ENCODE measurements at regions not wholly inside any gene's neighbourhood (a gene's known extent, or its start where the extent isn't known, plus 50 kb on each side); places are given as distances from the start of the nearest gene placed in this dataset.

GRCh38 chr5:124040799-124041198 lies 528.8 kb downstream of the CSNK1G3 start:
- peaks cover 10% of the 10 kb centered on the region for H3K4me1 Mint-ChIP-seq
- Histone ChIP-seq H3K79me2 (ENCODE audit: control insufficient read depth, insufficient read depth, low read length) (no peaks in the 10 kb centered on the region), H3K4me3 (ENCODE audit: control extremely low read depth in 1 of 5, extremely low read depth in 1 of 5, insufficient read depth in 1 of 5, low read depth in 2 of 5, low read length in 4 of 5) (no peak overlapping the region), H4K20me1 (ENCODE audit: control insufficient read depth, insufficient read depth, low read length, poor library complexity, severe bottlenecking) (no peaks in the 10 kb centered on the region), H3K4me1 (ENCODE audit: control insufficient read depth in 2 of 2, insufficient read depth in 2 of 2, low read length in 2 of 2) (peaks cover 0 to 7% of the 10 kb centered on the region in 2 donors), H3K27ac (ENCODE audit: low read length in 2 of 2) (no peak overlapping the region), H3K9ac (ENCODE audit: low read length) (no peak overlapping the region), H3K36me3 (replicated peaks in 1 of 2; ENCODE audit: control extremely low read depth in 1 of 2, control insufficient read depth in 1 of 2, extremely low read depth in 1 of 2, insufficient read depth in 2 of 2, low read length in 1 of 2) (no peaks in the 10 kb centered on the region), H3K27me3 (replicated peaks in 1 of 4; ENCODE audit: control extremely low read depth in 1 of 4, control insufficient read depth in 3 of 4, insufficient read depth in 4 of 4, low read length in 3 of 4) (no peaks in the 10 kb centered on the region), H2AFZ (ENCODE audit: insufficient read depth, low read depth, low read length, poor library complexity, severe bottlenecking) (no peak overlapping the region), H3K9me3 (ENCODE audit: control extremely low read depth in 1 of 3, control insufficient read depth in 2 of 3, insufficient read depth in 1 of 3, low read length in 2 of 3) (peaks cover 1 to 18% (median 11%) of the 10 kb centered on the region in 3 donors), H3K4me2 (replicated peaks; ENCODE audit: low read depth, low read length, poor library complexity, severe bottlenecking) (no peak overlapping the region)
- H3K9me3 Mint-ChIP-seq (ENCODE audit: insufficient read depth), result peaks cover 8% of the 10 kb centered on the region
- no peak for TF ChIP-seq CTCF (IDR thresholded peaks at IDR 0.05)
- no peak for TF ChIP-seq EZH2 (IDR thresholded peaks at IDR 0.05; ENCODE audit: borderline replicate concordance, insufficient read depth, low read depth, low read length, poor library complexity, severe bottlenecking)
- H3K27ac Mint-ChIP-seq, result no peak overlapping the region
- ATAC-seq (ENCODE audit: low read depth), result no peak
- H3K27me3 Mint-ChIP-seq, result no peaks in the 10 kb centered on the region
- intact Hi-C loops (cut with micrococcal nuclease), result no loop called here
- WGBS (ENCODE audit: insufficient coverage), result no CpG with 5 or more reads among the region's 3 CpGs
- H3K4me3 Mint-ChIP-seq, result no peak overlapping the region
- no peak for DNase-seq
- ChIA-PET CTCF (interaction anchor here (0.6 kb wide), 1 partner anchor 17 kb away, joined by 3 read pairs; no protein-coding TSS in a partner anchor), POLR2A (no interaction called here)

- H2AFZ ChIP-seq (ENCODE audit: insufficient read depth, low read depth, low read length, poor library complexity, severe bottlenecking), result no peak overlapping the region
- H3K9ac ChIP-seq (ENCODE audit: low read length), result no peak overlapping the region
- ChIA-PET POLR2A (no interaction called here), CTCF (no interaction called here)
- no peak overlapping the region for H3K27ac ChIP-seq (ENCODE audit: low read length in 2 of 2)
- H3K36me3 ChIP-seq (replicated peaks in 1 of 2; ENCODE audit: control extremely low read depth in 1 of 2, control insufficient read depth in 1 of 2, extremely low read depth in 1 of 2, insufficient read depth in 2 of 2, low read length in 1 of 2), result no peaks in the 10 kb centered on the region
- H3K4me3 ChIP-seq (ENCODE audit: control extremely low read depth in 1 of 5, extremely low read depth in 1 of 5, insufficient read depth in 1 of 5, low read depth in 2 of 5, low read length in 4 of 5), result no peak overlapping the region
- peaks cover 7 to 18% of the 10 kb centered on the region in 2 donors for H3K4me1 ChIP-seq (ENCODE audit: control insufficient read depth in 2 of 2, insufficient read depth in 2 of 2, low read length in 2 of 2)
- Mint-ChIP-seq H3K9me3 (ENCODE audit: insufficient read depth) (peaks cover 8% of the 10 kb centered on the region), H3K27ac (no peak overlapping the region), H3K4me1 (peaks cover 21% of the 10 kb centered on the region), H3K27me3 (no peaks in the 10 kb centered on the region), H3K4me3 (no peak overlapping the region)
- no peak for TF ChIP-seq CTCF (IDR thresholded peaks at IDR 0.05)
- TF ChIP-seq EZH2 (IDR thresholded peaks at IDR 0.05; ENCODE audit: borderline replicate concordance, insufficient read depth, low read depth, low read length, poor library complexity, severe bottlenecking), result no peak
- peaks cover 1 to 18% (median 11%) of the 10 kb centered on the region in 3 donors for H3K9me3 ChIP-seq (ENCODE audit: control extremely low read depth in 1 of 3, control insufficient read depth in 2 of 3, insufficient read depth in 1 of 3, low read length in 2 of 3)
- H3K79me2 ChIP-seq (ENCODE audit: control insufficient read depth, insufficient read depth, low read length), result no peaks in the 10 kb centered on the region
- intact Hi-C loops (cut with micrococcal nuclease), result loop anchor here (5.0 kb wide), 1 partner anchor 33 kb away; no protein-coding TSS in a partner anchor
- H3K4me2 ChIP-seq (replicated peaks; ENCODE audit: low read depth, low read length, poor library complexity, severe bottlenecking), result no peak overlapping the region
- DNase-seq (no peak), ATAC-seq (ENCODE audit: low read depth) (no peak)
- H3K27me3 ChIP-seq (replicated peaks in 1 of 4; ENCODE audit: control extremely low read depth in 1 of 4, control insufficient read depth in 3 of 4, insufficient read depth in 4 of 4, low read length in 3 of 4), result no peaks in the 10 kb centered on the region
- no CpG with 5 or more reads among the region's 1 CpG for WGBS (ENCODE audit: insufficient coverage)
- H4K20me1 ChIP-seq (ENCODE audit: control insufficient read depth, insufficient read depth, low read length, poor library complexity, severe bottlenecking), result no peaks in the 10 kb centered on the region
Observed at GRCh38 chr5:124039410-124039809, 527.4 kb downstream of the CSNK1G3 start.
